SK-N-MC (cell line): ENCODE measurements at regions not wholly inside any gene's neighbourhood (a gene's known extent, or its start where the extent isn't known, plus 50 kb on each side); places are given as distances from the start of the nearest gene placed in this dataset.

Experiments
- EZH2 ChIP-seq: fragments of 200-600 bp; sonication (generic); IDR thresholded peaks from one replicate; pipeline ENCODE4 v1.6.1; 2017; ENCODE audit warnings: antibody characterized with exemption
- FOXP2 ChIP-seq: optimal IDR thresholded peaks from 2 replicates; pipeline ENCODE3; 2011; ENCODE audit warnings: mild to moderate bottlenecking, moderate library complexity; ENCODE audit not compliant: insufficient read depth; ENCODE audit errors: extremely low read length, control extremely low read depth
- POLR2AphosphoS5 ChIP-seq: IDR thresholded peaks from 2 replicates; pipeline ENCODE4 v1.6.1; 2012; ENCODE audit warnings: mild to moderate bottlenecking, low read depth, low read length, borderline replicate concordance

DNA sequence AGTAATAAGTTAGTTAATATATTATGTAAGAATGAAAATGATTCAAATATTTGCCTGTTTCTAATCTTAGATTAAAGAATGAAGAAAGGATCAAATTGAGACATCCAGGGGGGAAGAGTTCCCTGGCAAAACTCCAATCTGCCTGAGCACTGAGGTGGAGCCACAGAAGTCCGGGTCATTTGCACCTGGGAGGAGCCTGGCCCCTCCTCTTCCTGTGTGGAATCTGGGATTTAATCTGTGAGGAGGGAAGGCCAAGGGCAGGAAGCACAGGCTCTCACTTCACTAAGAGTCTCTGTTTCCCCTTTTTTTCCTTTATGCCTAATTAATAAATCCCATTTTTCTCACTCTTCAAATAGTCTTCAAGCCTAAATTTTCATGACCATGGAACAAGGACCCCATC, 599.5 kb downstream of the FLRT2 start:
- TF ChIP-seq POLR2AphosphoS5 (no peak), EZH2 (no peak), FOXP2 (no peak)
